Gastroesophageal sphincter (tissue), 3 donors: ENCODE measurements at regions not wholly inside any gene's neighbourhood (a gene's known extent, or its start where the extent isn't known, plus 50 kb on each side); places are given as distances from the start of the nearest gene placed in this dataset.

ENCODE experiments used
- POLR2A ChIP-seq, 2 donors: fragments of 450-650 bp; IDR thresholded peaks; one replicate each; pipeline ENCODE4 v1.6.1; 2017; ENCODE audit warnings: antibody characterized with exemption in 2 of 2, mild to moderate bottlenecking in 2 of 2, moderate library complexity in 1 of 2
- POLR2AphosphoS5 ChIP-seq: sonication (generic); formaldehyde crosslinking; IDR thresholded peaks from one replicate; pipeline ENCODE4 v1.6.1; 2017; ENCODE audit warnings: antibody characterized with exemption
- TF ChIP-seq, protein P1 (sequence below), 4 experiments: fragments of 200-600 bp in 2 of 4; fragments of 450-650 bp in 2 of 4; sonication (generic) in 1 of 4; IDR thresholded peaks; one replicate each; pipeline ENCODE4 v1.5.1; 2017 to 2019; ENCODE audit warnings: antibody characterized with exemption in 4 of 4, mild to moderate bottlenecking in 2 of 4, moderate library complexity in 2 of 4

DNA sequence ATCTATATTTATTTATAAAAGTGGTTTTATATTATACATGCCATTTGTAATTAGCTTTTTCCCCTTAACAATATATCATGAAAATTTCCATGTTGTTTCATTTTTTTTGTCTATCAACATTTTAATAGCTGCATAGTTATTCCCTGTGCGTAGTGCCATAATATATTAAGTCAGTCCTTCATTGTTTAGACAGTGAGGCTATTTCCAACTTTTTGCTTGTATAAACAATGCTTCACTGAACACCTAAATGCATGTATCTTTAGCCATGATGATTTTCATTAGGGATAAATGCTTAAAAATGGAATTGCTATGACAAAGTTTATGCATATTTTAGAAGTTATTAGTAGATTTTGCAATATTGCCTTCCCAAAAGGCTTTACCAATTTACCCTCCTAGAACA, 80.7 kb upstream of the STC2 start:
- TF ChIP-seq, protein P1, sequence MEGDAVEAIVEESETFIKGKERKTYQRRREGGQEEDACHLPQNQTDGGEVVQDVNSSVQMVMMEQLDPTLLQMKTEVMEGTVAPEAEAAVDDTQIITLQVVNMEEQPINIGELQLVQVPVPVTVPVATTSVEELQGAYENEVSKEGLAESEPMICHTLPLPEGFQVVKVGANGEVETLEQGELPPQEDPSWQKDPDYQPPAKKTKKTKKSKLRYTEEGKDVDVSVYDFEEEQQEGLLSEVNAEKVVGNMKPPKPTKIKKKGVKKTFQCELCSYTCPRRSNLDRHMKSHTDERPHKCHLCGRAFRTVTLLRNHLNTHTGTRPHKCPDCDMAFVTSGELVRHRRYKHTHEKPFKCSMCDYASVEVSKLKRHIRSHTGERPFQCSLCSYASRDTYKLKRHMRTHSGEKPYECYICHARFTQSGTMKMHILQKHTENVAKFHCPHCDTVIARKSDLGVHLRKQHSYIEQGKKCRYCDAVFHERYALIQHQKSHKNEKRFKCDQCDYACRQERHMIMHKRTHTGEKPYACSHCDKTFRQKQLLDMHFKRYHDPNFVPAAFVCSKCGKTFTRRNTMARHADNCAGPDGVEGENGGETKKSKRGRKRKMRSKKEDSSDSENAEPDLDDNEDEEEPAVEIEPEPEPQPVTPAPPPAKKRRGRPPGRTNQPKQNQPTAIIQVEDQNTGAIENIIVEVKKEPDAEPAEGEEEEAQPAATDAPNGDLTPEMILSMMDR (IDR thresholded peaks at IDR 0.05): no peak
- TF ChIP-seq POLR2A (IDR thresholded peaks at IDR 0.05) (no peak), POLR2AphosphoS5 (no peak)
